Hepatocyte (in vitro differentiated cells): ENCODE measurements at regions not wholly inside any gene's neighbourhood (a gene's known extent, or its start where the extent isn't known, plus 50 kb on each side); places are given as distances from the start of the nearest gene placed in this dataset.

ENCODE experiments used
- DNase-seq: peaks from one replicate; pipeline ENCODE4 v3.0.0-alpha.2; 2016; ENCODE audit warnings: low spot score
- H2AFZ ChIP-seq: fragments of 200-600 bp; sonication (generic); 2 replicates; pipeline ENCODE4 v1.6.0; 2016; ENCODE audit warnings: antibody characterized with exemption, mild to moderate bottlenecking
- H3K27ac ChIP-seq: fragments of 200-600 bp; sonication (generic); 2 replicates; pipeline ENCODE4 v1.5.1; 2016; ENCODE audit warnings: mild to moderate bottlenecking
- H3K27me3 ChIP-seq: fragments of 200-600 bp; sonication (generic); 2 replicates; pipeline ENCODE4 v1.6.1; 2016
- H3K36me3 ChIP-seq: fragments of 200-600 bp; sonication (generic); replicated peaks from 2 replicates; pipeline ENCODE4 v1.5.1; 2016; ENCODE audit warnings: low read depth; ENCODE audit not compliant: insufficient read depth
- H3K4me1 ChIP-seq: fragments of 200-600 bp; sonication (generic); 2 replicates; pipeline ENCODE4 v1.5.1; 2016; ENCODE audit warnings: mild to moderate bottlenecking, moderate library complexity; ENCODE audit not compliant: insufficient read depth
- H3K4me2 ChIP-seq: fragments of 200-600 bp; sonication (generic); 2 replicates; pipeline ENCODE4 v1.6.0; 2016
- H3K4me3 ChIP-seq: fragments of 200-600 bp; sonication (generic); 2 replicates; pipeline ENCODE4 v1.5.1; 2016; ENCODE audit warnings: mild to moderate bottlenecking
- H3K79me2 ChIP-seq: fragments of 200-600 bp; sonication (generic); 2 replicates; pipeline ENCODE4 v1.6.0; 2017; ENCODE audit warnings: mild to moderate bottlenecking
- H3K9me2 ChIP-seq: fragments of 200-600 bp; sonication (generic); replicated peaks from 2 replicates; pipeline ENCODE4 v1.6.0; 2017; ENCODE audit warnings: mild to moderate bottlenecking; ENCODE audit not compliant: insufficient read depth
- H3K9me3 ChIP-seq: fragments of 200-600 bp; sonication (generic); 2 replicates; pipeline ENCODE4 v1.5.1; 2016; ENCODE audit warnings: low read depth, mild to moderate bottlenecking
- H4K20me1 ChIP-seq: fragments of 200-600 bp; sonication (generic); 2 replicates; pipeline ENCODE4 v1.6.0; 2016; ENCODE audit warnings: mild to moderate bottlenecking; ENCODE audit not compliant: insufficient read depth, poor library complexity, severe bottlenecking
- CTCF ChIP-seq: fragments of 200-600 bp; sonication (generic); IDR thresholded peaks from 2 replicates; pipeline ENCODE4 v1.5.1; 2016; ENCODE audit warnings: antibody characterized with exemption, mild to moderate bottlenecking; ENCODE audit not compliant: poor library complexity
- EZH2 ChIP-seq: fragments of 200-600 bp; sonication (generic); IDR thresholded peaks from 2 replicates; pipeline ENCODE4 v1.6.1; 2016; ENCODE audit warnings: antibody characterized with exemption, mild to moderate bottlenecking, borderline replicate concordance
- EZH2phosphoT487 ChIP-seq: fragments of 200-600 bp; sonication (generic); IDR thresholded peaks from one replicate; pipeline ENCODE4 v1.6.1; 2018; ENCODE audit warnings: antibody characterized with exemption, mild to moderate bottlenecking, low read depth, moderate library complexity; ENCODE audit not compliant: unreplicated experiment, severe bottlenecking
- WGBS: methylation state at CpG from one replicate; pipeline ENCODE4 v1.1.6; 2016; ENCODE audit warnings: low lambda C conversion rate; ENCODE audit errors: missing lambda C conversion rate; 5-methylcytosine and 5-hydroxymethylcytosine counted together

- no peak for DNase-seq
- WGBS: 77% methylated on average over 2 of the region's 2 CpGs
- Histone ChIP-seq H3K4me3 (no peak overlapping the region), H3K4me1 (no peaks in the 10 kb centered on the region), H3K9me2 (no peaks in the 10 kb centered on the region), H4K20me1 (no peaks in the 10 kb centered on the region), H3K36me3 (no peaks in the 10 kb centered on the region), H2AFZ (no peak overlapping the region), H3K9me3 (no peaks in the 10 kb centered on the region), H3K4me2 (no peak overlapping the region), H3K27me3 (no peaks in the 10 kb centered on the region), H3K27ac (no peak overlapping the region), H3K79me2 (no peaks in the 10 kb centered on the region)
- no peak for TF ChIP-seq CTCF
- TF ChIP-seq EZH2: no peak
- TF ChIP-seq EZH2phosphoT487: no peak
These were observed 157.3 kb downstream of the AEBP2 start for GRCh38 chr12:19596434-19597166.

DNA sequence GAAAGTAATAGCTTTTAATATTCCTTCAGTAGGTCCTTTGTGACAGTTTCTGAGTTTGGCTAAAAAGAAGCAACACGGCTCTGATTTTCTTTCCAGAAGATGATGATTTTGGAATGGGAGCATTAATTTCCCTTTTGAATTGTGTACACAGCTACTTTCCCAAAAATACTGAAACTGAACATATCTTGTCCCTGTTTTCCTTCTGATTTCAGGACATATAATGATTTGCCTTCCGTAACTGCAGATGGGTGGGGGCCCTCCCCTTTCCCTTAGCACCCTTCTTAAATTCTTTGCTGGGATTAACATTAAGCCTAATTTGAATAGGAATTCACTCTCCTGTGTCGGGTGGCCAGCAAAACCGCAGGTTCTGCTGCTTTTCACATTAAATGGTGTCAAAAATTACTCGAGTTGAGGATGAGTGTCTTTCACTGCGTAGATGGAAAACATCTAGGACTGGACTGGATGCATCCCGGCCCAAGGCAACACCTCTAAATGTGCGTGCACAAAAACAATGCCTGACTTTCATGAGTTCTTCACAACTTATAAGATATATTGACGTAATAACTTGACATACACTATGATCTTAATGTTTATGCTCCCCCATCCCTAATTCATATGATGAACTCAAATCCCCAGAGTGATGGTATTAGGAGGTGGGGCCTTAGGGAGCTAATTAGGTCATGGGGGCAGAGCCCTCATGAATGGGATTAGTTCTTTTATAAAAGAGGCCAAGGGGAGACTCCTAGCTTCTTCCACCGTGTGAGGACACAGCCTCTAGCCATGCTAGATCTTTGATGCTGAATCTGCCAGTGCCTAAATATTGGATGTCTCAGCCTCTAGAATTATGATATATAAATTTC lies 158.1 kb downstream of the AEBP2 start:
- no peaks in the 10 kb centered on the region for H3K9me2 ChIP-seq
- H3K9me3 ChIP-seq: no peaks in the 10 kb centered on the region
- H2AFZ ChIP-seq: no peak overlapping the region
- no peaks in the 10 kb centered on the region for H3K36me3 ChIP-seq
- H3K4me1 ChIP-seq: no peaks in the 10 kb centered on the region
- H3K4me2 ChIP-seq: no peak overlapping the region
- H4K20me1 ChIP-seq: no peaks in the 10 kb centered on the region
- no peak overlapping the region for H3K4me3 ChIP-seq
- TF ChIP-seq CTCF (no peak), EZH2 (no peak), EZH2phosphoT487 (no peak)
- 61% methylated on average over 10 of the region's 10 CpGs for WGBS
- no peaks in the 10 kb centered on the region for H3K27me3 ChIP-seq
- H3K79me2 ChIP-seq: no peaks in the 10 kb centered on the region
- H3K27ac ChIP-seq: no peak overlapping the region
- DNase-seq: no peak

GRCh38 chr12:19605720-19606119 lies 166.4 kb downstream of the AEBP2 start:
- TF ChIP-seq EZH2phosphoT487 (no peak), EZH2 (no peak)
- H3K9me2 ChIP-seq: no peaks in the 10 kb centered on the region
- H2AFZ ChIP-seq: no peak overlapping the region
- H3K4me3 ChIP-seq: no peak overlapping the region
- H3K4me1 ChIP-seq: no peaks in the 10 kb centered on the region
- 94% methylated on average over 7 of the region's 7 CpGs for WGBS
- no peaks in the 10 kb centered on the region for H3K9me3 ChIP-seq
- H3K27ac ChIP-seq: no peak overlapping the region
- no peaks in the 10 kb centered on the region for H3K36me3 ChIP-seq
- no peaks in the 10 kb centered on the region for H4K20me1 ChIP-seq
- DNase-seq: no peak
- no peaks in the 10 kb centered on the region for H3K79me2 ChIP-seq
- no peak overlapping the region for H3K4me2 ChIP-seq
- H3K27me3 ChIP-seq: no peaks in the 10 kb centered on the region

GRCh38 chr12:19608039-19608438 lies 168.7 kb downstream of the AEBP2 start:
- Histone ChIP-seq H2AFZ (no peak overlapping the region), H3K36me3 (no peaks in the 10 kb centered on the region), H3K27ac (no peak overlapping the region), H3K9me2 (no peaks in the 10 kb centered on the region), H3K4me3 (no peak overlapping the region), H3K4me2 (no peak overlapping the region), H3K27me3 (no peaks in the 10 kb centered on the region), H4K20me1 (no peaks in the 10 kb centered on the region), H3K79me2 (no peaks in the 10 kb centered on the region), H3K9me3 (peaks cover 4% of the 10 kb centered on the region), H3K4me1 (no peaks in the 10 kb centered on the region)
- no peak for DNase-seq
- TF ChIP-seq EZH2phosphoT487: no peak
- no peak for TF ChIP-seq CTCF
- no peak for TF ChIP-seq EZH2
- 36% methylated on average over 1 of the region's 1 CpG for WGBS
